SW 1271 (cell line): ENCODE measurements at regions not wholly inside any gene's neighbourhood (a gene's known extent, or its start where the extent isn't known, plus 50 kb on each side); places are given as distances from the start of the nearest gene placed in this dataset.
A peak's percentile ranks its signal among the peaks of the same experiment; 100 is the strongest.

Source experiments
- DNase-seq, 2 experiments: peaks; one replicate each; lab custom pipeline; 2025; lab: John Stamatoyannopoulos, UW

DNA sequence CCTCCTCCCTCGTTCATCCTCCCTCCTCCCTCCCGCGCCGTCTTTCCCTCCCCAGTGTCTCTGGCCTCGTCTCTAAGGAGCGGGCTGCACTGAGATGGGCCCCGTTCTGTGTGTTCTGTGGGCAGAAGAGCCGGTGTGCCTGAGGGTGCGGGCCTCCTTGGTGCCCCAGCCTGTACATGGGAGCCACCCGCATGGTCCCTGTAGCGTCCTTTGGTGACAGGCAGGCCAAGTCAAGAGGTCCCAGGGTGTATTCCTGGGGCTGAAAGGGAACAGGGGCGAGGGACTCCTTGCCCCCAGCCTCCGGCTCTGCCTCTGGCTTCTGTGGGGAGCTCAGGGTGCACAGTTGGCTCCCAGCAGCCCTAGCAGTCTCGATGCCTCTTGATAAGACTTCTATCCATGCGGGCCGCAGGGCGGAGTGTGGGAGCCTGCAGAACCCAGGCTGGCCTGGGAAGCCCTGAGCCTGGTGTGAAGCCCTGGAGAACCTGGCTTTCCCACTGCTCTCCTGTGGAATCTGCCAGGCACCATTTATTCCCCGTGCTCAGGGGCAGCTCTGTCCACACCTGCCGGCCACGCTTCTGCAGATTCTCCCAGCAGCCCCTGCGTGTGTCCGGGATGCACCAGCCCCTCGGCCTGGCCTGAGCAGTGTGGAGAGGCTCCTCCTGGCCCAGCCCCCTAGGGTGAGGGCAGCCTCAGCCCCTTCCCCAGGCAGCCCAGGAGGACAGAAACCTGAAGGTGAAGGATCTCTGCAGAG lies 181.3 kb downstream of the KIF26A start:
- DNase-seq = no peak

DNA sequence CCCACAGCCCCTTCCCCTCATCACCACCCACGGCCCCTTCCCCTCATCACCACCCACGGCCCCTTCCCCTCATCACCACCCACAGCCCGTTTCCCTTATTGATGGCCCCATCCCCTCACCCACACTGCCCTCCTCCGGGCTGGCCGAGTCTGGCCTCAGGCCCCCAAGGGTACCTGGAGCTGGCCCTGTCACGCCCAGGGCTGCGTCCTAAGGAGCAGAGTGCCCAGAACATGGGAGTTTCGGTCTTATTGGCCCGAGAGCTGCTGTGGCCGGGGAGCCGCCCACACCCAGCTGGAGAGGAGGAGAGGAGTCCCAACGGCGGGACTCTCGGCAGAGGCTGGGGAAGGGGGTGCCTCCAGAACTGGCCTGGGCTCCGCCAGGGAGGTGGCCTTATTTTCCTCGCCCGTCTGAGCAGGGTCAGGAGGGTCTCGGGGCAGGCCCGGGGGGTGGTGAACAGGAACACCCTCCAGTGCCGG lies 182.3 kb downstream of the KIF26A start:
- no peak for DNase-seq

DNA sequence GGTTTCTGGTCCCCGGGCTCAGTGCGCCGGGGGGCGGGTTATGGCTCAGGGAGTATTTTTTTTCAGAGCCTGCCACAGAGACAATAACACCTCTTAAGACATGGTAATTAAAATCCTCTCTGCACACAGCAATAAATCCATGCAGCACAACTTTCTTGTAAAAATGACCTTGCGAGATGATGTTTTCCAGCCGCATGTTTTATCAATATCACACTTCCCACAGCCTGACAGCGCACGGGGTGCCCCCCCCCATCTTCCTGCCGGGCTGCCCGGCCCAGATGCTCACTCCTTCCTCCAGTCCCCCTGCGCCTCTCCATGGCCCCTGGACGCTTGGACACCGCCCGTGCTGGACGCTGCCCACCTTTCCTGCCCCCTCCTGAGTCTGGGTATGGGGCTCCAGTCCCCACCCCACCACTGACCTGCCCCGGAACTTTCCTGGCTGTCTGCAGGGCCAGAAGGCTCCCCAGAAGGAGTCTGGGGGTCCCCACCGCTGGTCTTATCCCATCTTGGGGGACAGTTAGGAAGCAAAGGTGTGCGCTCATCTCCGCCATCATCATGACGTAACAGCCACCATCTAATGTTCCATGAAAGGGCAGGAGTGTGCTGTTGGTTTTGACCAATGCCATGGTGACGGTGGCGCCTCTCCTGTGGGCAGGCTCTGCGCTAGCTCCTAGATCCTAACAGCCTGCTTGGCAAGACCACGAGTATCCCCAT lies 182.9 kb downstream of the KIF26A start:
- no peak for DNase-seq

DNA sequence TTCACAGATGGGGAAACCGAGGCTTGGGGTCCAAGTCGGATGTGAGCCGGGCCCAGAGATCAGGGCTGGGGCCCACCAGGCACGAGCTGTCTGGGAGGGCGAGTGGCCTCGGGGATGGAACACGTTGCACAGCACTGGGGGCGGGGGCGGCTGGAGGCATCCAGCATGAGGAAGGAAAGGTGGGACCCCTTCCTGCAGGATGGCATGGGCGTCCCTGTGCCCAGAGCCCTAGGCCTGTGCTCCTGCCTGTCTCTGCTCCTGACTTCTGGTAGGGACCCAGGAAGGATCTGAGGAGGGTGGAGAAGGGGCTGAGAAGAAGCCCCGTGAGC lies 183.4 kb downstream of the KIF26A start:
- no peak for DNase-seq

DNA sequence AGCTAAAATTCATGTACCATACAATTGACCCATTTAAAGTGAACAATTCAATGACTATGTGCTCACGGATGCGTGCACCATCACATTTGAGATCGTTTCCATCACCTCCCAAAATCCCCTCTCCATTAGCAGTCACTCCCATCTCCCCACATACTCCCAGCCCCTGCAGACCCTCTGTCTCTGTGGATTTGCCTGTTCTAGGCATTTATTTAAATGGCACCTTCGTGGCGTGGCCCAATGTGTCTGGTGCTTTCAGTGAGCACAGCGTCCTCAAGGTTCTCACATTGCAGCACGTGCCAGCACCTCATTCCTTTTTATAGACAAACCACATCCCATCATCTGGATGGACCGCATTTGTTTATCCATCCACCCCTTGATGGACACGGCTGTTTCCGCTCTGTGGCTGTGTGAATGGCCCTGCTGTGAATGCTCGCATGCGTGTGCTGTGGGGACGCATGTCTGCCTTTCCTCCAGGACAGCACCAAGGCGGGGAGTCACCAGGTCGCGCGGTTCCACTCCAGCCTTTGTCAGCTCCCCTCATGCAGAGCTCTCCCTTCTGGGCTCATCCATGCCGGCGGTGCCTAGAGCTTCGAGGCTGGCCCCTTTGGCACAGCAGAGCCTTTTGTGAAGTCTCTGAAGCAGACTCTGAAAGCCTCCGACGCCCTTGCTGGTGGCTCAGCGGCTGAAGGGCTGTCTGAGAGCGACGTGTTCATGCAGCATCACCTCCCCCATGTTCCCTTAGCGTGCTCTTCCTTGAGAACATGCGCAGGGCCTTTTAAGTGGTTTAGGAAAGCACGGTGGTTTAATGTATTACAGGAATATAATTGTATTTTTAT lies 184.4 kb downstream of the KIF26A start:
- DNase-seq = no peak

DNA sequence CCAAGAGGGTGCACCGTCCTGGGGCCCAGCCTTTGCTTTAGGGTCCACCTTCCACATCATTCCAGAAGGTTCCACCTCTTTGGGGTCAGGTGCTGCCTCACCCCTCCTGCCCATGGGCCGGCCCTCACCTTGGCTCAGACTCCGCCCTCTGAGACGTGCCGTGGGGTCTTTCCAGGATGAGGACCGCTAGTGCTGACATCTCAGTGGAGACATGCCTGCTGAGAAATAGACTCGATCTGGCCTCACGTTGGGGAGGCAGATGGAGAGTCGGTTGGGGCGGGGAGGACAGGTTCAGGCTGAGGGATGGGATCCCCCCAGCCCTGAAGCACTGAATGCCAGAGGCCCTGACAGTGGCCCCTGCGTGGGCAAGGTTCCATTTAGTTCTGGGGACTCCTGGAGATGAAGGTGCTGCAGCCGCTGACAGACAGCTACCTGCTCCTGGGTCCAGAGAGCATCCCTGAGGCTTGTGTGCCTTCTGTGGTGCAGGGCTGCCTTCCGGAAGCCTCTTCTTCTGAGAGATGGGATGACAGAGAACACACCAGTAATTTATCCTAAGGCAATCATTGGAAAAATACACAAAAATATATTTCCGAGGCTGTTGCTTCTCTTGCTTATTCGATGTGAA lies 185.3 kb downstream of the KIF26A start:
- no peak for DNase-seq

DNA sequence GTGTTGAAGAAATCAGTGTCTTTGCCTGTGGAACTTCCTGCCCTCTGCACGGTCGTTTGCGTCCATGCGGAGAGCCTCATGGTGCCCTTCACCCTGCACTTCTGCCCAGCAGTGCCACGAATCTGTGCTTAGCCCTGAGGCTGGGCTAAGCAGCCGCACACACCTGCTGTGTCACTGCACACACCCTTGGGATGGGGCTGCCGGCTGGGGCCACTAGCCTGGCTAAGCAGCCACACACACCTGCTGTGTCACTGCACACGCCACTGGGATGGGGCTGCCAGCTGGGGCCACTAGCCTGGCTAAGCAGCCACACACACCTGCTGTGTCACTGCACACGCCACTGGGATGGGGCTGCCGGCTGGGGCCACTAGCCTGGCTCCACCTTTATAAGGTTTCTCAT lies 188.5 kb downstream of the KIF26A start:
- DNase-seq = no peak

DNA sequence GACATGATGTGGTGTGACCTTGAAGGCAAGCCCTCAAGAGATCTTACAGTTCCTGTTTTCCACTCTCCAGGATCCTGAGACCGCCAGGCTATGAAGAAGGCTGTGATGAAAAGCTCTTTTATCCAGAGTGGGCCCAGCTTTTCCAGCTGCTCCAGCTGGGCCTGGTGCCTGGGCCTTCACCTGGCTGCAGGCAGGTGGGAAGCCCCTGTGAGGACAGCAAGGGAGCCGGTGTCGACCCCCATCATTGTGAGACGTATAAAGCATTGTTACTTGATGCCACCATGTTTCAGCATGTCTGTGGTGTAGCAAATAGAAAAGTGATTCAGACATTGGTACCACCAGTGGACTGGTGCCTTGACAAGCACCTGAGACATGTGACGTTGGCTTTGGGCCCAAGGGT lies 190.2 kb downstream of the KIF26A start:
- DNase-seq = no peak

DNA sequence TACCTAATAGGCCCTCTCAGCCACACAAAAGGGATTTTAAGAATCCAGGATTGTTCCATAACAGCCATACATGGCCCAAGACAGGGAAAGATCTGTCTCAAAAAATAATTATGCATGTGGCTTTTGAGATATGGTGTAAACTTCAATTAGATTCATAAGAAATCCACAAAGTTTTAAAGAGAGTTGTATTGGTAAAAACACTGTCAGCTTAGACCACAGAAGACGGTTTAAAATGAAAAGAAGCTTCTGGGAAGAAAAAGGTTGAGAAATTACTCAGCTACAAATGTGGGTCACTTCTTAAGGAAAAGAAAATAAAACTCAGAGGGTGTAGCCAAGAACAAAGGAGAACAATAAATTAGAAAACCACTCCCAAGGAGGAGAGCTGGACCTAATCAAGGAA lies 191.4 kb downstream of the KIF26A start:
- DNase-seq = no peak

DNA sequence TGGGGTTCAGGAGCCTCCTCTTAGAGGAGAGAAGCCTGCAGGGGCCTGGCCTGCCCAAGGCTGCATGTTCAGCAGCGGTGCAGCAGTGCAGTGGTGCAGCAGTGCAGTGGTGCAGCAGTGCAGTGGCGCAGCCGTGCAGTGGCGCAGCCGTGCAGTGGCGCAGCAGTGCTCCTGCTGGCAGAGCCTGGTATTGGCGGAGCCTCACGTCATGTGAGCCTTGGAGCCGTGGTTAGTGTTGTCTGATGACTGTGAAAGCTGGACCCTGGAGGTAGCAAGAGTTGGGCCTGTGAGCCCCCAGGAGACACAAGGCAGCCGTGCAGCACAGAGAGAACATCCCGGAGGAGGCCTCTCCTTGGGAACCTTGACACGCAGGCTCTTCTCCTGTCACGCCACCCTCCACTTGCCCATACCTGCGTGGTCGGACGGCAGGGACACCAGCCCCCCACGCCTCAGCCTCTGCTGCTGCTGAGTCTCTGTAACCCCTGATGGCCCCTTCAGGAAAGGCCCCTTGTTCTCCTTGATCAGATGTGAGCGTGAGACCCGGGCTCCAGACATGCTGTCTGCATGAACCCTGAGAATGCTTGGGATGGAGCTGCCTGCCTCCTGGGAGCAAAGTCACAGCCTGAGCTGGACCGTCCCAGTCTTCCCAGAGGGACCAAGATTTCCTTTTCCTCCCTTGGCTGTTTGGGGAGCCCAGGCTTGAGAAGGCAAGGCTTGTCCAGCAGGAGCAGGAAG lies 193.7 kb downstream of the KIF26A start:
- DNase-seq = no peak

DNA sequence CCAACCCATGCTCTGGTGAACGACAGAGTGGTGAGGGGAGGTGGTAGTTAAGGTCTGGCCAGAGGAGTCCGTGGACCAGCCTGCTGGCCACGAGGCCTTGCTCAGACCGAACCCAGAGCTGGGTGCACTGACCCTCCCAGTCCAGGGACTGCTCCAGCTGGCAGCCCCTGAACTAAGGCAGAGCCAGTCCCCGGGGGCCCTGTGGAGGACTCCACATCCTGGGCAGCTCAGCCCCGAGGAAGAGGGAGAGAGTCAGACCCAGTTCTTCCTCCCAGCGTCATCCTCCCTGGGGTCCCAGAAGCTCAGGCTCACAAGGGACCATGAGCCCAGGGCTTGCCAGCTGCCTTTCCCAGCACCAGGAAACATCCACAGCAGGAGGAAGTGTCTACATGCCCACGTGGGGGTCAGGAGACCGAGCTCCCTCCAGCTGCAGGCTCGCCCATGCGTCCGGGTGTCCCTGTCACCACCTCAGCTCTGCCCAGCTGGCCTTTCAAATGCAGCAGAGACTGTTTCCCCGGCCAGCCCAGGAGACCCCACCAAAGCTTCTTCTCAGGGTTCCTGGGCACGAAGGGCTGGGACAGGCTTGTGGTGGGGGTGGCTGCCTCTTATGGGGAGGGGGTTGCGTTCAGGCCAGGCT lies 194.4 kb downstream of the KIF26A start:
- DNase-seq = no peak

DNA sequence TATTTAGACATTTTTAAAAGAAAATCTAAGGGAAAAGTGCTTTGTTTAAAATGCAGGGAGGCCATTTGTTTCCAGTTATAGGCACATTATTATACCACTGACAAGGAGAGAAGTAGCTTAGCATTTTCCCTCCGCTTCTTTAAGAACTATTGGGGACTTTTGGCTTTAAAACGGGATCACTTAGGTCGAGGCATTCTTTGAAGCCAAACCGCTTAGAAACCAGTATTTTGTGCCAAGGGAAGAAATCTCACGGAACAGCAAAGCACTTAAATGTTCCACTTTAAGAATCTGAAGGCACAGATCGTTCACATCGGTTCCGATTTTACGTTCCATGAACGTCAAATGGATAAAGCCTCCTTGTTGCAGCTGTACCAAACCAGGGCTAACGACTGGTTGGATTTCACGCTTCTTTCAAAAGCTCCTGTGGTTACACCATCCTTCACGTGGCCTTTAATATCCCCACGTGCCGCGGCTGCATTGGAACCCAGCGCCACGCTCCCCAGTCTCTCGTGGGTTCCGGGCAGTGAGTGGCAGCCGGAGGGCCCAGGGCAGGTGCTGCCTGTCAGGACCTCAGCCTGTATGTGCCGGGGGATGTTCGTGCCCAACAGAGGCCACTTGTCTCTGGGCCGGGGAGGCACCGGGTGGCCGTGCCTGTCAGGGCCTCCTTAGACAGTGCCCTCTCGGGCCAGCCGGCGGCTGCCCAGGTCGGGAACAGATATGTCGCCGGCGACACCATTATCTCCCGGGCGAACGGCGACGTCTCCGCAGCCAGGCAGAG lies 195.4 kb downstream of the KIF26A start:
- DNase-seq = no peak

DNA sequence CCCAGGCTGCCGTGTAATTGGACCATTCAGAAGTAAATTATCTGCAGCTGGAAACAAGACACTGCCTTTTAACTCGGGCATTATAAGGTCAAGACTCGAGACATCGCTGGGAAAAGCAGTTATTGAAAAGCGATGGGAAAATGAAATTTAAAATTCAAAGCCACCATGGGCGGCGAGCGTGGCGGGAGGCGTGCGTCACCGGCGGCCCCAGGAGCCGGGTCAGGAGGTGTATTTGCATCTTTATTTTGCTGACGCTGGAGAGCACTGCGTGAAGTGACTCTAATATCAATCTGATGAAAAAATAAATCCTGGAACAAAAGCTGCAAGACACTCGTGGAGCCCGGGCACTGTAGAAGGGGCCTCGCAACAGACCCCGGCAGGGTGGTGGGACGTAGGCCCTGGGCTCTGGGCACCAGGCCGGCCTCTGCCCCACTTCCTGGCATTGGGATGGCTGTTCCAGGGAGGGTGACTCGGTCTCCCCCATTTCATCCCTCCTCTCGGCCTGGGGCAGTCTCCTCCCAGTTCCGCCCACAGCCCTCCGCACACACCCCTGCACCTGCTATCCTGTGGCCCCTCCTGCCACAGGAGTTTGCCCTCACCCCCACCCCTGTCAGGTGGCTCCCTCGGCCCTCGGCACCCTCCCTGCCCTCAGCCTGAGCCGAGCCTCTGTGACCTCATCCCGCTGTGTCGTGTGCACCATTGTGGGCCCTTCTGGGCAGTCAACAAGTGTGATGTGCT lies 196.2 kb downstream of the KIF26A start:
- no peak for DNase-seq

DNA sequence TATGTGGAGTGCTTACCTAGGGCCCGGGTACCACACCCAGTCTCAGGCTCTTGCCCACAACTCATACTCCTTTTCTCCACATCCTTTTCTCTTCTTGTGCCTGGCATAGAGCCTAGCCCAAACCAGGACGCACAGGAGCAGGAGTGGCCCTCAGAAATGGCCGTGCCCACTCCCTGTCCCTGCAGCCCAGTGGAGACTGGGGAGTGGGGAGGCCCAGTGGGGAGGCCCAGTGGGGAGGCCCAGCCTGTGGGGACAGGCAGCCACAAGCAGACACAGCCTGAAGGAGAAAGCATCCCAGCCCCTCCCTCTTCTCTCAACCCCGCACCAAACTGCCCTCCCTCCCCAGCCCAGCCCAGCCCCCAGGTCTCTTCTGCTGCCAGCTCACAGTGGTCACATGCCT lies 196.8 kb downstream of the KIF26A start:
- no peak for DNase-seq

DNA sequence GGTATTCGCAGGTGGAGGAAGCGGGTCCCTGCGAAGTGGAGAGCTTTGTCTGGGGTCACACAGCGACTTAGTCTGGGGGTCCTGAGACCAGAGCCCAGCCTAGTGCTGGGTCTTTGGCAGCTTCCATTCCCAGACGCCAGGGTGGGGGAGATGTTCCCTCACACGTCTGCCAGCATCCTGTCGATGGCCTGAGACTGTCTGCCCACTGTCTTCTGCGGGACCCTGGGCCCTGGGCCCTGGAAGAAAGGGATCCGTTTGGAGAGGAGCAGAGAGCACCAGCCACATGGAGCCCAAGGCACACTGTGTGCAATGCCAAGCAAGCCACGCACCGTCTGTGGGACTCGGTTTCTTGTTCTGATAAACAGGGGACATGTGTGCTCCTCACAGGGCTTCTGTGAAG lies 197.2 kb downstream of the KIF26A start:
- no peak for DNase-seq

DNA sequence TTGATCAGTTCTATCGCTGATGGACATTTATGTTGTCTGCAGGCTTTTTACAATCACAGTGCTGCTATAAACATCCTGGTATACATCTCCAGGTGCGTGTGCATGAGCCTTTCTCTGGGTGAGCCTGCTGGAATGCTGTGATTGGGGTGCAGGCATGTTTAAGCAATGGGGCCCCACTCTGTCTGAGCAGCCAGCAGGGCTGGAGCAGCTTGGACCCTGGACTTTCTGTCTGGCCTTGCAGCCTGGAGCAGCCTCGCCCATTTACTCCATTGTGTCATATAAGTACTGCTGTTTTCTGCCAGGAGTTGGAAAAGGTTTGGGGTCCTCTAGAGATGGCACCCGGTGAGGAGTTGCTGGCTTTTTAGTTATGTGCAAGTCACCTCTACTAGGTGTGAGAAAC lies 199.0 kb downstream of the KIF26A start:
- no peak for DNase-seq

DNA sequence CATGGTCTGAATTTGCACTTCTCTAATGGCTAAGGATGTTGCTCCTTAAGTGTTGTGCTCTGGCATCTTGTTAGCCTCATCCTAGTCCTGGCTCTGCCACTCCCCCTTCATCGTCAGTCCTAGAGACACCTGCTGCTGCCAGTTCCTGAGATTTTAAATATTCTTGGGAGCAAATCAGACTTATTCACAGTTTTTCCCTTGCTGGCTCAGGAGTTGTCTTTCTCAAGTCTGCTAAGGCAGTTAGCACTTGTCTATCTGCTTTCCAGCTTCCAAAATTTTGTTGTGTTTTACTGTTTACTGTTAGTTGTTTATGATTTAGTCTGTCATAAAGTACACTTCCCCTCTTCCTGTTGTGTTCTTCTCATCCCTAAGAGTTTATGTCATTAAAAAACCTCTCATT lies 201.0 kb downstream of the KIF26A start:
- no peak for DNase-seq

DNA sequence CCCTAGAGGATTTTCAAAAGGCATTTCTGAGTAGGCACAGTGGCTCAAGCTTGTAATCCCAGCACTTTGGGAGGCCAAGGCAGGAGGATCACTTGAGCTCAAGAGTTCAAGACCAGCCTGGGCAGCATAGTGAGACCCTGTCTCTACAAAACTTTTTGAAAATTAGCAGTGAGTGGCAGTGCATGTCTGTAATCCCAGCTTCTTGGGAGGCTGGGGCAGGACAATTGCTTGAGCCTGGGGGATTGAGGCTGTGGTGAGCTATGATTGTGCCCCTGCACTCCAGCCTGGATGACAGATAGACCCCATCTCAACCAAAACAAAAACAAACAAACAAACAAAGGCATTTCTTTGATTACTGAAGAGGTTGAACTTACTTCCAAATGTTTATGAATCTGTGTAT lies 201.4 kb downstream of the KIF26A start:
- no peak for DNase-seq

DNA sequence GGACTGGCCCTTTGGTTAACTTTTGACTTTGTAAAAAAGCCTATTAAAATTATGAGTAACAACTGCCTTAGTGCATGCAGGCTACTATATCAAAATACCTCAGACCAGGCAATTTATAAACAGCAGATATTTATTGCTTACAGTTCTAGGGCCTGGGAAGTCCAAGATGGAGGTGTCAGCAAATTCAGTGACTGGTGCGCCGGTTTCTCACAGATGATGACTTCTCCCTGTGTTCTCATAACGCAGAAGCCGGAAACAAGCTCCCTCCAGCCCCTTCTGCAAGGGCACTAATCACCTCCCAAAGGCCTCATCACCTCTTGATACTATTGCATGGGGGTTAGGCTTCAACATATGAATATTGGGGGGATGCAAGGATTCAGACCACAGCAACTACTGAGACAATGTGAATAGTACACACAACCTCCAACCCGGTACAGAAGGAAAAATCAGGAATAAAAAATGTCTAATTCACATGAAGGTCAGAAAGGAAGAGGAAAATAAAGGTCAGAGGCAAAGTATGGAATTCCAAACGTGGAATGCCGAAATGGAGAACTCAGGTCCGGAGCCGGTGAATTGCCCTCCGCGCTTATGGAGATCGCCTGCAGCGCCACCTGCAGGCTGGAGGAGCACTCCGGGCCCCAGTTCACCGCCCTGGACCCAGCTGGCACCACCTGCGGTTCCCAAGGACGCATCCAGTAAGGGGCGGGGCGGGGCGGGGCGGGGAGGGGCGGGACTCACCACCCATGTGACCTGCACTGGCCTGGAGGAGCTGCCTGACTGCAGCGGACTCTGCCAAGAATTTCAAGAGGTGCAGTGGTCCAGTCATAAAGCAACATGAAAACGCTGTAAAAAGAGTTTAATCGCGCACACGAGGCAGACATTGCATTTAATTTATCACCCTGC lies 203.4 kb downstream of the KIF26A start:
- peak in 1 of 2 experiments; percentile 28 for DNase-seq
